ENCODE measurements at regions not wholly inside any gene's neighbourhood (a gene's known extent, or its start where the extent isn't known, plus 50 kb on each side); places are given as distances from the start of the nearest gene placed in this dataset.

DNA sequence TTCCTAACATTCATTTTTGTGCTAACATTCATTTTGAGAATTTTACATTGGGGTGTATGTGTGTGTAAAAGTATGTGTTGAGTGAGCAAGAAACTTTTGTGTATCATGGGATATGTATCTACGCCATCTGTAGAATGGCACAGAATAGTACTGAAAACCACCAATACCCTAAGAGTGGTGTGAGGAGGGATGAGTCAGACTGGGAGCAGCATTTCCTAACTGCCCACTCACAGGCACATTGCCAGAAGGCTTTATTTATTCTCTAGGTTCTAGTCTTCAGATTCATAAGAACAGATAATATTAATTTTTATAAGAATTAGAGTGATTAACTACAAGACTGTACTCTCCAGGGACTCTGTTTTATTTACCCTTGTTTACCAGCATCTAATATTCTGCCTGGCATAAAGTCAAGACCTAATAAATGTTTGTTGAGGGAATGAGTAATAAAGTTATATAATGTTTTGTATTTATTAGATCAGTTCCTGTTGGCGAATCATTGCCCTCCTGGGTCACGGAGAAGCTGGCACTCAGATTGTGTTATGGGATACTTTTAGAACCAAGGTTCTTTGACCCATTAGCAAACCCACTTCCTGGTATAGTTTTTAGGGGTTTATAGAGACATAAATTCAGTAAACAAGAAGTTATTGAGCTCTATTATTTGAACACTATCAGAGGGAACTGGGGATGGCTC, 159.1 kb upstream of the PPP2R2B start:
- DNase-seq: no peak

DNA sequence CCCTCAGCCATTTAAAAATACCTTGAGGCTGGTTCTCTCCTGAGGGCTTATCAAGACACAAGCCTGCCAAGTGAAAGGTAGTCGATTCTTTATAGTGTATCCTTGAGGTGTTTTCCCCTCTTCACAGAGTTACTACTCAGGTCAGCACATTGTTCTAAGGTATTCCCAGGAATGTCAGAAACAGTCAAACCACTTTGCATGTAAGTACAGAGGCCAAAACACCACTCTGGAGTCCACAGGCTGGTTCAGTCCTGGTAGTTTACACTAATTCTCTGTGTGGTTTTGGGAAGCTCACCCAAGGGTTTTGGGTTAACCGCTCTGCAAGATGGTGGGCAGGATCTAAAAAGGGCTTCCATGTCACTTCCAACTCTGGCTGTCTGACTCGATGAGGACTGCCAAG, 162.3 kb upstream of the PPP2R2B start:
- no peak for DNase-seq

DNA sequence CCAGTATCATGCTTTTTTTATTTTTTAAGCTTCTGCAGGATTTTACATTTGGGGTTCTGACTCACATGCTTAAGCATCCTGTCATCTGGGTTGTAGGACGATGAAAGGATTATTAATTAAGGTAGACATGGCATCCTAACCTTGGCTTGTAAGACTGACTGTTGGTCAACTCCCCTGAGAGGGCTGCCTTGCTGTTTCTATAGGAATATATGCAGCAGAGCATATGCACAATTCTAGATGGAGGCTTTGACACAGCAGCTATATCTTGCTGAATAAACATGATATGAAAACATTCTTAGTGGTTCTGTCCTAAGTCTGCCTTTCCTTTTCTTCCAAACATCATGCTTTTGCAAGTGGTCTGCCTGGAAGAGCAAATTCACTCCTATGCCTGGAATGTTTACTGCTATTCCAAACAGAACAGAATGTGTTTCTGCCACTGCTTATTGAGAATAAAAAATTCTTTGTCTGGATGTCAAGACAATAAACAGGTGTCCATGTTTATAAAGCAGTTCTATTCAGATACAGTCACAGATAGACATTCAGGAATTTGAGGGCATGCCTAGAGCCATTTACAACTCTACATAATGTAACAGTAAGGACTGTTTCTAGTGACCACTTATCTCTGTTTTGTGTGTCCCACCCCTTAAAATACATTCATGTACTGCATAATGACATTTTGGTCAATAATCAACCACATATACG, 166.2 kb upstream of the PPP2R2B start:
- no peak for DNase-seq

DNA sequence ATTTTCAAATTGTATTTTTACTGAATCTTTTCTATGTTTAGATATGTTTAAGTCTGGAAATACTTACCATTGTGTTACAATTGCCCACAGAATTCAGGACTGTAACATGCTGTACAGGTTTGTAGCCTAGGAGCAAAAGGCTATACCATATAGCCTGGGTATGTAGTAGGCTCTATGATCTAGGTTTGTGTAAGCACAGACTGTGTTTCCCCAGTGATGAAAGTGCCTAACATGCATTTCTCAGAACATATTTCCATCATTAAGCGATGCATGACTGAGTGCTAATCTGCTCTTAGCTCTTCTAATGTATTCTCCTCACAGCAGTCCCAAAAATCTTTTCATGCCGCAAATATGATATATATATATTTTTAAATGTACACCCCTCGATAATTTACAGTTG, 166.7 kb upstream of the PPP2R2B start:
- DNase-seq: no peak

DNA sequence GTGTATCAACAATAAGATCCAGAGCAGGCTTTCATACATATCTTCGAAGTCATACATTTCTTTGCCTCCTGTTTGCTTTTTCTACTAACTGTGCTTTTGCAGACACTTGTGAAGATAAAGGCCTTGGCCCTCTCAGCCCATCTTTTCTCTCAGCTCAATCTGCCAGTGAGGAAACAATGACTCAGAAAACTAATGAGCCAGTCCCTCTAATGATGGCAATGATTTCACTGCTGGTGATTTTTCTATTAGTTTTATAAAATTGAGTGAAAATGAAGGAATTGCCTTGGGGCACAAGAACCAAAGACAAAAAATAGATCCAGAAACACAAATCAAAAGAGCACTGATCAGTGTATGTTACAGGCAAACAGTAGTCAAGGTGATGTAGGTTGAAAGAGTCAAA, 167.7 kb upstream of the PPP2R2B start:
- no peak for DNase-seq

DNA sequence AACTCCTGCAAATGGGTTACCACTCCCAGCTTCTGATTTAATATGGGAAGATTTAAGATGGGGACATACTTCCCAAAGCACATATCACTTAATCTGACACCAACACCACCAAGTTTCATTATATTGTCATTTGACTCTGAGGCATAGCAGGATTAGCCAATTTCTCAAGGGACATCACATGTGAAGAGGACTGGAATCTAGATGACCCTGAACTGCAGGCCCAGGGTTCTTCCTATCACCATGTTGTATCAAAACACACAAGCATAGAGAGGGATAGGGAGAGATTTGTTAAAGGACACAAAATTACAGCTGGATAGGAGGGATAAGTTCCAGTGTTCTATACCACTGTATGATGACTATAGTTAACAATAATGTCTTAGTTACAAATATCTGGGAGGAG, 168.3 kb upstream of the PPP2R2B start:
- DNase-seq: no peak

DNA sequence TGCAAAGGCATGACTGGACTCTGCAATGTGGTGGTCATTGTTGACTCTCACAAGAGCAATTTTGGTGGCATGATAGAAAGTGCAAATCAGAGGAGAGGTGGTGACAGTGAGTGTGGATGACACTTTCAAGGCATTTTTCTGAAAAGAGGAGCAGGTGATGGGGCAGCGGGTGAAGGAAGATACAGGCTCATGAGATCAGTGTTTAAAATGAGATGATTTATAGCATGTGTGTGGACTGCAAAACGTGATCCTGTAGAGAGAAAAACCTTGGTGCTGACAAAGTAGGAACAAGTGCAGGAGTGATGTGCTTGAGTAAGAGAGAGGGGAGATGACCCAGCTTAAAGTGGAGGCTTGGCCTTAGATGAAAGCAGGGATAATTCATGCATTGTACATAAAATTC, 171.2 kb upstream of the PPP2R2B start:
- no peak for DNase-seq

DNA sequence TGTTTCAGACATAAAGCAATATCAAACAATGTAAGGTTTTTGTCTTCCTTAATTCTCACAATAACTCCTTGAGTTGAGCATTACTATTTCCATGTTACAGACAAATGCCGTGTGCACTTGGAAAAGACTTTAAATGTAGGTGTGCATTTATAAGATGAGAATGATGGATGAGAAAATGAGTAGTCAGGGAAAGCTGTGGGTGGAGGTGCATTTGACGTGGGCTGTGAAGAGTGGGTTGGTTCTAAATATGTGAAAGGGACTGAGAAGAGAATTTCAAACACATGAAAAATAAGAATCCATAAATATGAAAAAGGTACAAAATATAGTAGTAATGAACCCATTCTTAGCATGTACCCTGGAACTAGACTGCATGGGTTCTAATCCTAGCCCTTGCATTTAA, 171.6 kb upstream of the PPP2R2B start:
- no peak for DNase-seq

DNA sequence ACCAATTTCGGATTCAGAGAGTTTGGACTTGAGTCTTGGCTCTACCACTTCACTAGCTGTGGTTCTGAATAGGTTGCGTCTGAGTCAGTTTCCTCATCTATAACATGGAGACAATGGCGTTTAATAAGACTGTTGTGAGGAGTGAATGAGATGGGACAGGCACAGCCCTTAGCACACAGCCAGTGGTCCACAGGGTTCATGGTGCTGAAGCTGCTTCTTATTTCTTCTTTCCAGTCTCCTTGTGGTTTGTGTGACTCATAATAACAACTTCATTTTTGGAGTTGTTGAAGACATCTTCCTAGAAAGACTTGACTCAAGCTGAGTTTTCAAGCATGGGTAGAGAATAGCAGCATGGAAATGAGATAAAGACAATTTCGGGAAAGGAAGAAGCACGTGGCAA, 172.6 kb upstream of the PPP2R2B start:
- DNase-seq: no peak

DNA sequence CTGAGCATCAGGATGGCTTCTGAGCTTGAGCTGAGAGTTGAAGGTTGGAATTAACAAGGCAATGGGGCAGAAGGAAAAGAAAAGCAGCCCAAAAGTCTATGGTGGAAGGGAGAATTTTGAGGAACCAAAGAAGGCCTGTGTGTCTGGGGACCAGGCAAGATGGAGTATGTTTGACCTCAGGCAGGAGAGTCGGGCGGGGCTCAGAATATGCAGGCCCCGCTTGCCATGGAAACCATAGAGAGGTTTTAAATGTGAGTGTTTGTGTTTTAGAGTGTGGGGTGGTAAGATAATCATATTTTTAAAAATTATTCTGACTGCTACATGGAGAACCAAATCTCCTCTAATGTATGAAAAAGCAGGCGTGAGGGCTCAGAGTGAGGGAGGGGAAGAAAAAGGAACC, 174.0 kb upstream of the PPP2R2B start:
- no peak for DNase-seq

DNA sequence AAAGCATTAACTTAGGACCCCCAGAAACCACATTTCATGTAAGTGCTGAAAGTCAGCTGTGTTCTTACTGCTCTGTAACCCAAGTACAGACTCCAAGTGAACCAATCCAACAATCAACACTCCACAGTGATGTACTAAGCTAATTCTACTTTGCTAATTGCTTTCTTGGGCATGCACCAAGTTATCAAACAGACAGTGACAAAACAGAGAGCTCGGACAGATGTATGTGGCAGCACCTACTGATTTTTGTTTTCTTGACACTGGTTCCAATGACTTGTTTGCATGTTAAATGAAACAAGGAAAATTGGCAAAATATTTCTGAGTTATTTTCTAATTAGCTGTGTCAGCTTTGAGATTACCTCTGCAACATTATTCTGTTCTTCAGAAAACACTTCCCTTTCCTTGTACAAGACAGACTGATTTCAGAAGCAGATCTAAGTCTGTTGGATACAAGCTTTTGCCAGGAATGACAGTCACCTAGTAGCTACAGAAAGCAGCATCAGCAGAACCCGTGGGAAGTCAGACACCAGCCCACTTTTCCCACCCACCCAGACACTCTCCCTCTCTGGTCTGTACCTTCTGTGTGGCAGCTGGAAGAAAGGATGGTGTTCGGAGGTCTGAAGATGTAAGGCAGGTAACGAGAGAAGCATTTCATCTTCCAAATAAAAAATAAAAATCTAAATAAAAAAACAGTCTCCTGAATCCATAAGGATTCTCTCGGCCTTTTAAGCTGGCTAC, 176.7 kb upstream of the PPP2R2B start:
- DNase-seq: no peak

DNA sequence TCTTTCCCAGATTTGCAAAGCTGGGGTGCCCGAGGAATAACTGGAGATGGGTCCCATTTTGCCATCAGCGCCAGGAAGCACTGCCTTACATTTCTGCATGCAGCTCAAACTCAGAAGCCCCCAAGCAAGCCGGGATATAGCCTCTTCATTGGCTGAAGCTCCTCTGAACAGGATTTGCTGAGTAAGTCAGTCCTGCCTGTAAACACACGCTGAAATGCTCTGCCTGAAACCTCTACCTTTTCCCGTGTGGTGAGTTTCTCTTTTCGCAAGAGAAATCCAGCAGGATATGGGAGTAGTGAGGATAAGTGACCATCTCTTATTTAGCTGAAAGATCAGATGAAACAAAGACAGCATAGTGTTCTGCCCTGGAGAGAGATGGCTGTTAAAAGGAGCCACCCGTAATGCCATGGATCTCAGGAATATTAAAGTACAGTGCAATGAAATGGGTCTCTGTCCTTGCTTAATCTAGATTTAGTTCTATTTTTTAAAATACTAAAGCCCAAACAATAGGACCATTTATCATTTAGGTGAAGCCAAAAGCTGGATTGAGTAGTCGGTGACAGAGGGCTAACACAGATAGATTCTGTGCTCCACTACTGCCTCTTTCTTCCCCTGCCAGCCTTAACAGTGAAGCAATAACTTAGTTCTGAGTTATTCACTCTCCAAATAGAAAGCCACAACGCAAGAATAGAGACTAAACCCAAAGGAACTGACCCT, 177.5 kb upstream of the PPP2R2B start:
- DNase-seq: no peak

DNA sequence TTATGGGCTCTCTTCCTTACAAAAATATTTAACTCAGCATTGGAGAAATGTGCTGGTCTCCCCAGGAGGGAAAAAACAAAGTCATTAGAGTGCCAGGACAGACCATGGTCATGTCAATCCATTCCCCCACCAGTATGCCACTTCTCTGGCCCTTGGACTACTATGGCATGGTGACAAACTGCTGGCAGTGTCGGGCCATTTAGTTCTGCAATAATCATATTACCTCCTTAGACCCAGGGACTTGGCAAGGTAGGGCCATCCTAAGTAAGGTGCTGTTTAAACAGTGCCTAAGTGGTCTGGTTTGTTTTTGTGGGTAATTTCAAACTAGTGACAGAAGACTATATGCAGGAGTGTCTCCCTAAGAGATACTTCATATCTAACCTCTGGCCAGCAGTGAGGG, 177.8 kb upstream of the STK32A start:
- DNase-seq: no peak

DNA sequence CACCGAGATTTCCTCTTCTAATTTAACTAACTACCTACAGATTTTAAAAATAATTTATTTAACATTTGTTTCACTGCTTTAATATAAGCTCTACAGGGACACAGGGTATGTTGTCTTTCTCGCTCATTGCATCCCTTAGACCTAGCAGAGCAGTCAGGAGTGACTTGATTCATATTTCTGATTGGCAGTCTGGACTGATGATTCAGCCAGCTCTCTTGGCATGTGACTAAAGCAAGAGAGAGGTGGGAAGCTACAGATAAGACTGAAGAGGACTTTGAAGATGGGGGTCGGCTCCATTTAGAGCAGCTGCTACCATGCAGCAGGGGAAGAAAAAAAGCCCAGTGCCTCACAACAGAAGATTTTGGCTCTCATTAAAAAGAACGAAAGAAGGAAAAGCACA, 173.4 kb upstream of the STK32A start:
- no peak for DNase-seq

DNA sequence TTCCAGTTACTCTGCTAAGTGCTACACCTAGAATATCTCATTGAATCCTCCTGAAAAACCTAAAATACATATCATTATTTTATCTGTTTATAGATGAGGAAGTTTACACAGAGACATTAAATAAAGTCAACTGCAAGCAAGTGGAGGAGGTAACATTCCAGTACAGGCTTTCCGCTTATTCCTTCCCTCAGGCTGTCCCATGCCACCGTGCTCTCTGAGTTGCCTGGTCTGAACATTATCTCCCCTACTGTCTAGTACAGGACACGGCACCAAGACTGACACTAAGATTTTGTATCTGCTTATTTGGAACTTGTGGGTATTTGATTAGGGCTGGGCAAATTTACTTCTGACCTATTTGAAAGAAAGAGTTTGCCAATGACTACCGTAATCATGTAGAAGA, 172.4 kb upstream of the STK32A start:
- DNase-seq: no peak

DNA sequence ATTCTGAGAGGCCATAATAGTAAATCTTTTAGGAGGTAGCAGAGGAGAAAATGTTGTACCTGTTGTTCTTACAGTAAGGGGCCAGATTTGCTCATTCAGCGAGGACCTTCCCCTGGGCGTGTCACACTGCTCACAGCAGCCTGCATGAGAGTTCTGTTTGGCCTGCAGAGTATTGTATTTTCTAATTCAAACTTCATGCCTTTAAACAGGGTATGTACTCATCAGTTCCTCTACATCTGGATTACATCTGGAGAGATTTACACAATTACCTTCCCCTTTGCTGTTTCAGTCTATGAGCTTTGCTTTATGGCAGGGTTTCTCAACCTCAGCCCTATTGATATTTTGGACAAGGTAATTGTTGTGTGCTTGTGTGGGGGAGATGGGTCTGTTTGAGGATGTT, 170.9 kb upstream of the STK32A start:
- no peak for DNase-seq

DNA sequence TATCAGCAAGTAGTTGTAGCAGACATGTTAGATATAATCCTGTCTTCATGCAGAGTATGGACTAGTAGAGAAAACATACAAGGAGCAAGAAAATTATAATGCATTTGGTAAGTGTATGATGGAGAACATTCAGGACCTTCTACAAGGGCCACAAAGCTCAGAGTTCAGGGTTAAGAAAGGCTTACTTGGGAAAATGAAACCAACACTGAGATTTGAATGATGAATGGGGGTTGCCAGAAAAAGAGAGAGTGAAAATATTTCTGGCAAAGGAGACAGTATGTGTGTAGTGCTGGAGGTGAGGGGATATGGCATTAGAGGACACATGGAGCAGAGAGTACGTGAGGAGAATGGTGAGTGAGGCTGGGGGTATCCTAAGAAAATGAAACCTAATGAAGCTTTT, 169.8 kb upstream of the STK32A start:
- no peak for DNase-seq

DNA sequence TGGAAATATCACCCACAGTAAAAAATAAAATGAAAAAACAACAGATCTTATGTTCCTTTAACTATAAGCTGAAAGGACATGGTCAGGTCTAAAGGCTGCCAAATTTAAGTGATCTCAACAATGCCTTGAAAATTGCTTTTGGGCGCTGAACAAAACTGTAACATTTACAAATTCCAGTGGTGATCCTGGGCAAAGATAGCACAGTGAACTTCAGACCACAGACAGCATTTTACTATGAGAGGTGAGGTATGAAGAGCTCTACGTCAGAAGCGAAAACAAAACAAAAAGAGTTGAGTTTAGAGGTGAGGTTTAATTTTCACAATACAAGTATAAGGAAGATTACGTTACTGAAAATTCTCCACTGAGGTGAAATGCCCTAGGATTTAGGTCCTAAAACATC, 165.8 kb upstream of the STK32A start:
- no peak for DNase-seq

DNA sequence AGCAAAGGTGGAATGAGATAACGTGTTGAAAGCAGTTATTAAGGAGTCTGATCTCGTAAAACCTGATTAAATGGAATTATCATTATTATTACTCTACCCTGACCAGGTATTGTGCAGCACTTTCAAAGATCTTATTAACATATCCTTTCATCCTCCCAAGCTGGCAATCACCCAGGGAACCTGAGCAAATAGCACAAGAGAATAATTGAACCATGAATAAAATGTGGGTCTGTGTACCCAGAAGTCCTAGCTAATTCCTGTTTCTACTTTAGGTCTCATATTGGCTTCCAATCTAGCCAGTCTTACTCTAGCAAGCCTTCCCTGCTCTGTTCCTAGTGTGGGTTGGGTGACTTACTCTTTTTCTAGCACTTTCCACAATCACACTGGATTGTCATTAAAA, 162.2 kb upstream of the STK32A start:
- DNase-seq: no peak

DNA sequence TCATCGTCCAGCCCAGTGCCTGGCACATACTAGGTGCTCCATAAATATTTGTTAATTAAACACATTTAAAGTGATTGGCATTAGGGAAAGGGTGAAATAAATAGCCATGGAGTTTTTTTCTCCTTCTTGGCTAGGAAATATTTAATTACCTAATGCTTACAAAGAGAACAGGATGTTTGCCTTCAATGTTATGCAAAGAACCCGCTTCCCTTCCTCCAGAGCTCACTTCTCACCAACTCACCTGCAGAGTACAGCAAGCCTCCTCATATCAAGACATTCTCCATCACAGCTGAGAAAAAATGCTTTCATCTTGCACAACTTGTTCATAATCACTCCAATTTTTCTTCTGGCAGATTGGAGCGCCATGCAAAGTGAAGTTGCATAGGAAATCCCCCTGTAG, 161.7 kb upstream of the STK32A start:
- DNase-seq: no peak

DNA sequence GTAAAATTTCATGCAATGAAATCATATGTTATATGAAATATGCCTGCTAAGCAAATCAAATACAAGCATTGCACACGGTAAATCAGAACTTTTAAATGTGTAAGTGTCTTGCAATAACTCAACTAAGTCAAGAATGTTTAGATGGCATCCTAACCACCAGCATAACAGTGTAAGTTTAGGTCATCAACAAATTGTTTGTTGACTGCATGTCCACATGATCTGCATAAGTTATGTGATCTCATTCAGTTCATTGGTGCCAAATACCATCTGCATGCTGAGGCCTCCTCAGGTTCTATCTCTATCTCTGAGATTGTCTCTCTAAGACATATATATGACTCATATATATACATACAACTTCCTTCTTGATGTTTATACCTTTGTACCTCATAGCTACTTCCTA, 159.6 kb upstream of the STK32A start:
- no peak for DNase-seq

DNA sequence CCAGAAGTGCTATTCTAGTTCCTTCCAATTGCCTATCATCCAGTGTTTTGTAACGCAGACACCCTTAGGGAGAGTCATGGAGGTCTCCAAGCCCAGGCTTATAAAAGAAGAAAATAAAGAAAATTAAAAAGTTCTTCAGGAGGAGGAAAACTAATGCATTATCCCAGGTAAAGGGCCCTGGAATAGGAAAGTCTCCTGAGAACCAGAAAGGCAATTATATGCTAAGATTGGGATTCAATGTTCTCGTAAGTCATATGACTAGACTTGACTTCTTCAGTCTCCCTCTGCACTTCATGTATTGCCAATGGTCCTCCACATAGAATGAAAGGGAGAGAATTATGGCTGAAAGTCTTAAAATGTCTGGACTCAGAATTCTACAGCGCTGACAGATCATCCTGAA, 154.4 kb upstream of the STK32A start:
- no peak for DNase-seq

DNA sequence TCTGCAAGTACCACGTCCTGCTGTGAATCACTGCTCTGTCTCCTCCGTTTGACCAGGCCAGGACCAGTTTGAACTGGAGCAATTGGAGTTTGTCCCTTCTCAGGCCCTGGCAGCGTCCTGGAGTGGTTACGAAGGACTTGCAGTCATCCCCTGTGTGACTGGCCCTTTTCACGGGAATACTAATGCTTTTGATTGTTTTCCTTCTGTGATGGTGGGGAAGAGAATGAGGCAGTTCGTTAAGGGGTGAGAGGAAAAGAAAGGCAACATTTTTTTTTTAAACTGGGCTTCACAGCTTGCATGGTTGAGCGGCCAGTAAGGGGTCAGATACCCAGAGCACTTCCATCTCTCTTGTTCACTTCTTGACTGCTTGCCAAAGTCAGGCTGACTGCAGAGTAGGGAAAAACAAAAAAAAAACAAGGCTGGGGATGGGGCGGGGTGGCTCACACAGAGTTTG, 153.5 kb upstream of the STK32A start:
- DNase-seq: no peak

DNA sequence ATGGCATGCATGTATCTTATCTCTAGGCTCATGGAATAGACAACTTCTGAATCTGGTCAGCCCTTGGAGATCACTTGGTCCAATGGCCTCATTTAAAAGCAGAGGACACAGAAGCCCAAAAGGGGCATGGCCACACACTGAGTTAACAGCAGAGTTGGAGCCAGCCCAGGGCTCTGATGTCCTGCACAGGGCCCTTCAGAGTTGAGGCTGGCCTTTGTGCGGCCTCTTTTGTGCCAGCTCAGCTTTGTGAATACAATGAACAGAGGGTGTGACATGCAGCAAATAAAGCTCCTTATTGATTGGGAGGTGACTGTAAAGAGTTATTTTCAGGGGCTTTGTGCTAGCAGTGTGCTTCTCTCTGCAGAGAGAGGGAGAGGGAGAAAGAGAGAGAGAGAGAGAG, 150.1 kb upstream of the STK32A start:
- DNase-seq: no peak
